GM12892 (cell line): ENCODE measurements at regions not wholly inside any gene's neighbourhood (a gene's known extent, or its start where the extent isn't known, plus 50 kb on each side); places are given as distances from the start of the nearest gene placed in this dataset.

Experiments used
- DNase-seq: peaks from one replicate; pipeline ENCODE4 v3.0.0; 2011; ENCODE audit not compliant: insufficient read length
- FAIRE-seq: peaks from 2 replicates; lab custom pipeline; 2011; peaks lifted over from hg19 to GRCh38; lab: Jason Lieb, UNC
- POLR2A ChIP-seq: IDR thresholded peaks from 2 replicates; pipeline ENCODE4 v1.6.1; 2011; ENCODE audit warnings: low read depth, low read length, control low read depth
- POLR2AphosphoS5 ChIP-seq: IDR thresholded peaks from 2 replicates; pipeline ENCODE4 v1.6.1; 2011; ENCODE audit warnings: low read depth, low read length, control low read depth
- TAF1 ChIP-seq: IDR thresholded peaks from 2 replicates; pipeline ENCODE4 v1.6.1; 2011; ENCODE audit warnings: low read depth, mild to moderate bottlenecking, control low read depth, low read length, borderline replicate concordance

DNA sequence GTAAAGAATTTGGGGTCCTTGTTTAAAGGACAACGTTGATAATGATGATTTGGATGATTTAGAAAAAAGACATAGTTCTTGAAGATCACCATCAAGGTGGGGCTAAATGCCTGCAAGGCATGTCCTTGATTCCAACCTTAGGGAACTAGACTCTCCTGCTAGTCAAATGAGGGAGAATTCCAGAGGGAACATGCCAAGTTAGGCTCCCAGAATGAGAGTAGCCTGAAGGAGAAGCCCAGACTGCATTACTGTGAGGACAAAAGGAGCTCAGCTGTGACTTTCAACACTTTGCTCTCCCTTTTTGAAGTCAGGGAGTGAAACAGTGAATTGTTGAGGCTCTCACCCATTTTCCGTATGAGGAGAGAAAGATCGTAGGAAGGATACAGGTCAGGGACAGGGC is 95.2 kb upstream of the TBX3 start:
- TF ChIP-seq POLR2AphosphoS5, result no peak
- no peak for TF ChIP-seq TAF1
- TF ChIP-seq POLR2A, result no peak
- no peak for FAIRE-seq
- no peak for DNase-seq

DNA sequence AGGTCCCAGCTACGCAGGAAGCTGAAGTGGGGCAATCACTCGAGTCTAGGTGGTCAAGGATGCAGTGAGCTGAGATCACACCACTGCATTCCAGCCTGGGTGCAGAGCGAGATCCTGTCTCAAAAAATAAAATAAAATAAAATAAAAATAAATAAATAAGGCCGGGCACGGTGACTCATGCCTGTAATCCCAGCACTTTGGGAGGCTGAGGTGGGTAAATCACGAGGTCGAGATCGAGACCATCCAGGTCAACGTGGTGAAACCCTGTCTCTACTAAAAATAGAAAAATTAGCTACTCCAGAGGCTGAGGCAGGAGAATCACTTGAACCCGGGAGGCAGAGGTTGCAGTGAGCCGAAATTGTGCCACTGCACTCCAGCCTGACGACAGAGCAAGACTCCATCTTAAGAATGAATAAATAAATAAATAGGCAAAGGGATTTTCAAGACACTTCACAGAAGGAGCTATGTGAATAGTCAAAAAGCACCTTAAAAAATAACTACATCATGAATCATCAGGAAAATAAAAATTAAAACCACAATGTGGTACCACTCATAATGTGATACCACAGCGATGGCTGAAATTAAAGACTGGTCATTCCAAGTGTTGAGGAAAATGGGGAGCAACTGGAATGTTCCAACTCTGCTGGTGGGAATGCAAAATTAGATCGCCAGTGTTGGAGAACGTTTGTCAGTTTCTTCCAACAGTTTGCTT is 92.9 kb upstream of the TBX3 start:
- TF ChIP-seq POLR2AphosphoS5 (no peak), TAF1 (no peak), POLR2A (no peak)
- no peak for DNase-seq
- no peak for FAIRE-seq

DNA sequence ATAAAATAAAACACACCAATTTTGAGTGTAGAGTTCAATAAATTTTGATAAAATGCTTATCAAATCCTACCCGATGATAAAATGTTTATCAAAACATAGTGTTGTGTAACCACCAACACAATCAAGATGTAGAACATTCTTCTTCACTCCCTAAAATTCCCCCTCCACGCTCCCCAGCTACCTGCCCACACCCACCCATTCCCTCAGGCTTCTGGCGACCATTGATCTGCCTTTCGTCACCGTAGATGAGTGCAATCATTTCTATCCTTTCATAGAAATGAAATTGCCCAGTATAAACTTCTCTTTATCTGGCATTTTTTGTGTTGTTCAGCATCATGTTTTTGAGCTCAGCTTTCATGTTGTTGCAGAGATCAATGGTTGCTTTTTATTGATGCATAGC is 90.7 kb upstream of the TBX3 start:
- DNase-seq (no peak), FAIRE-seq (no peak)
- no peak for TF ChIP-seq TAF1
- no peak for TF ChIP-seq POLR2AphosphoS5
- no peak for TF ChIP-seq POLR2A

DNA sequence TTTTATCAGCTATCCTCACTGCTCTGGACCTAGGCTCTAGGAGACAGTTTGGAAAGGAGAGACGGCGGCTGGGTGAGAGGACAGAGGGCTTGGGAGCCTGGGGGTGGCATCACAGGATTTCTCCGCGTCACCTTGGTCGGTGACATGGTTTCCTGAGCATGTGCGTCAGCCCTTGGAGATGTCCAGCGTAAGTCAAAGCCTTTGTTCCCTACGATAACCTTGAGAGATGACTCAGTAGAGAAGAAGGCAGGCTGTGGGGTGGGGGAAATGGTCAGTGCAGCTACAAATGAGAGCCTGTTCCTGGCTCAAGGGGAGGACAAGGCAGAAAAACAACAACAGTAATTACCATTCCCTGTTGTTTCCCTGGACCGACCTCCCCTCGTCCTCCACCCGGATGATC is 90.2 kb upstream of the TBX3 start:
- TF ChIP-seq POLR2A, result no peak
- TF ChIP-seq POLR2AphosphoS5, result no peak
- TF ChIP-seq TAF1, result no peak
- FAIRE-seq, result no peak
- DNase-seq, result no peak

DNA sequence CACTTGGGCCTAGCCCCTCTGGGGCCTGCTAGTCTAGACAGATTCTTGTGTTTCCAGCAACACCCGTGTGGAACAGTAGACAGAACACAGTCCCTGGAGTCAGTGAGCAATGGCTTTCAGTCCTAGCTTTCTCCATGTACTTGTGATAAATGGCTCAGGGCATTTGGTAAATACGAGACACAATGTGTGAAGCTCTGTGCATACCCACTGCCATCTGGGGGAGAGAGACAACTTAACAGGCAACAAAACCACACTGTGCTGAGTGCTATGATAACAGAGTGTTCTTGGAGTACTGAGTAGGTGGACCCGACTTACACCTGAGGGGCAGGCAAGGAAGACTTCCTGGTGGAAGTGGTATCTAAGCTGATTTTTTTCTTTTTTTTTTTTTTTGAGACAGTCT is 86.3 kb upstream of the TBX3 start:
- no peak for DNase-seq
- no peak for FAIRE-seq
- TF ChIP-seq POLR2AphosphoS5 (no peak), TAF1 (no peak), POLR2A (no peak)

DNA sequence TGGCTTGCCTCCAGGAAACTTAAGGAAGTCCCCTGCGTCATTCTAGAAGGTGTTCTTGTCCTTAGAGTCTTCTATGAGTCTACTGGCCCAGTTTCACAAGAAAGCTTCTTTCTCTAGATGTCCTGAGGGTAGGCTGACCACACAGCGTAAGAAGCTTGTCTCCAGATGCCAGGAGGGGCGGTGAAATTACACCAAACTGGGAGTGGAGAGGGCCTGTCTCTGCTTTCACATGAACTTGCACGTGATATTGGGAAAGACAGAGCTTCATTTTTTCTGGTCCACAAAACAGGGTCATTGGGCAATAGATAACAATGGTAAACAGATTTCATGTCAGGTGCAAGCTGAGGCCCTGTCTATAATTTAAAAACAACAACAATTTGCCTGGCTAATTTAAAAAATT is 85.7 kb upstream of the TBX3 start:
- no peak for FAIRE-seq
- no peak for DNase-seq
- no peak for TF ChIP-seq POLR2AphosphoS5
- TF ChIP-seq TAF1, result no peak
- no peak for TF ChIP-seq POLR2A

DNA sequence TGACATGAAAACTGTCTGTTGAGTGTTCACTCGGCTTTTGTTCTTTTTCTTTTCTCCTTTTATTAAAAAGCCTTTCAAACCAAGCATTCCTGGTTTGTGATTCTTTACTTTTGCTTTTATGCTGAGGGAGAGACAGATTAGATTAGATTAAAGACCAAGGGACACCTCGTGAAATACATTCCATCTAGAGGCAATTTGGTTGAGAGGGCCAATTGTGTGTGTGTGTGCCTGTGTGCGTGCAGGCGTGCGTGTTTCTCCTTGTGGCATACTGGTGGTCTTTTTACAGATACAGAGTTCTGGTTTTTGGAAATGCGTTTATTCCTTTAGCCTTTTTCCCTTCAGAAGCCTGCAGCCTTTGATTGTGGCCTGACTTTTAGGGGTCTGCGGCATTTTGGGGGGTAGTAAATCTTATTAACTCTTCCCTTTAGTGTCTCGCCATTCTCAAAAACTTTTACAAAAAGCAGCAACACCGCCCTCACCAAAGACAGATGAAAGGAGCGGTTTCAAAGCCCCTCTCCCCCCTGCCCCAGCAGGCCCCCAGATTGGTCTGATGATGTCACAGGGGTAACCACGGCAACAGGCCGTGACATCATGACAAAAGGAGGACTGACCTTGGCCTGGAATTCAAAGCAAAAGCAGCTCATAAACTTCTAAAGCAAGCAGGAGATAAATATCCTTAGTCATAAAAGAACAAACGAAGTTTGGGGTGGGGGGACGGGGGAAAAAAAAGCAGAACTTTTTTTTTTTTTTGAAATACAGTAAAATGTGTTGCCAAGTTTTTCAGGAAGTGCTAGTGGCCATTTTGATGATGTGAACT is 84.1 kb upstream of the TBX3 start:
- no peak for TF ChIP-seq TAF1
- no peak for TF ChIP-seq POLR2AphosphoS5
- TF ChIP-seq POLR2A, result no peak
- FAIRE-seq (no peak), DNase-seq (no peak)

DNA sequence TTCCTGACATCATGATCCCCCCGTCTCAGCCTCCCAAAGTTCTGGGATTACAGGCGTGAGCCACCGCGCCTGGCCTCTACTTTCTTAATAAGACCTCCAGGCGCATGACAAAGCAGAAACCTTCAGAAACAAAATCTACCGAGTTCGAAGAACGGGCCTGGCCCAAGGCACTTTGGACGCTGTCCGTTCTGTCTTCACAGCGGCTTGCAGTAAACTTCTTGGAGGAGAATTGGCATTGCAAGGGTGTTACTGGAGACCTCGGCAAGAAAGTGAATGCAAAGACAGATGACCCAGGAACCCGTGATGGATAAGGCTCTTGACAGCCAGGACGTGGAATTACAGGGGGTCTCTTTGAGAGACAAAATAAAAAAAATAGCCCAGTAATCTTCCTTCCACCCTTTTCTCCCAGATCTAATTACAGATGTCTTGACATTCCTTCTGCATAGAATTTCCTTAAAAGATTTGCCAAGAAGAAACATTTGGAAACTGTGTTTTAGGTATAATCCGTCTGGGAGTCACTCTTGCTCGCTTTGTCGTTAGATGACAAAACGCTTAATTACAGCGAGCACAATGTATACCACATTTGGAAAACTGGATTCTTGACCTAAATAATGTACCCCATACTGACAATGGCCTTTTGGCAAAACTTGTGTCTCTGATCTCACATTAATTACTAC is 83.2 kb upstream of the TBX3 start:
- DNase-seq (no peak), FAIRE-seq (no peak)
- TF ChIP-seq POLR2AphosphoS5 (no peak), TAF1 (no peak), POLR2A (no peak)

DNA sequence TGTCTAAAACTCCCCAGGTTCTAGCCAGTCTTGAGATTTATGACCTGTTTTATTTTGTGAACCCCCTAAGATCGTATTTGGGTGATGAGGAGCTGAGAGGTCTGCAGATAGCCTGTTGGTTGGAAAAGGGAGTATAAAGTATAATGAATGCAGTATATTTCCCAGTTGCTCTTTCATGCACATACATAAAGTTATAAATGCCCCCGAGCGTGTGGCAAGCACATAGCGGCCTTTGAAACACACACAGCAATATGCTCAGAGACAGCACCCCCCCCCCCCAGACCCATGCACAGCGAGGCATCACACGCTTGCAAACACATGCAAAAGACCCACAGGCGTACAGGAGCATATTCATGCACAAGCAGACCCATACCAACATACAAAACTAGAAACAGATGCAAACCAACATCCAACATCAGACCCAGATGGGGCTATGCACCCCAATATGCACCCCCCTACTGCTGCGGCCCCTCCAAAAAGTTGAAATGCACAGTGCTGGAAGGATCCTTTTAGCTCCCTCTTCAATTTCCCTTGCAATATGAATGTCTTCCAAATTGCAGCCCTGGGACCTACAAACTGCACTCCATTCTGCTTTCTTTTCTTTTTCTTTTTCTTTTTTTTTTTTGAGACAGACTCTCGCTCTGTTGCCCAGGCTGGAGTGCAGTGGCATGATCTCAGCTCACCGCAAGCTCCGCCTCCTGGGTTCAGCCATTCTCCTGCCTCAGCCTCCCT is 82.2 kb upstream of the TBX3 start:
- TF ChIP-seq POLR2A (no peak), POLR2AphosphoS5 (no peak), TAF1 (no peak)
- DNase-seq (no peak), FAIRE-seq (no peak)

DNA sequence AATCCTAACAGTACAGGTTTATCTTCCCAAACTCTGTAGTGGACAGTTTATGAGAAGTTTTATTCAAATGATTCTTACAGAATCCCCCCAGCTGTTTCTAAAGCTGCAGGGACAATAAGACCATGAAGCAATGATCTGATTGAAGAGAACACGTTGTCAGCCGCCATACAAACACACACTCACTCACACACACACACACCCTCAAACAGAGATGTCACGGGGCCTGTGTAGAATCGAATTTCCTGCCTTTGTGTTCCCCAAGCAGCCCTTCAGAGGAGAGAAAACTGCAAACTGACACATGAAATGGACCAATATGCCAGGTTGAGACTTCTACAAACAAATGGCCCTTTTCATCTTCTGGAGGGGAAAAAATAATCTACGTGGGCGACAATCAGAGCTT is 80.5 kb upstream of the TBX3 start:
- DNase-seq (no peak), FAIRE-seq (no peak)
- TF ChIP-seq POLR2AphosphoS5 (no peak), POLR2A (no peak), TAF1 (no peak)

DNA sequence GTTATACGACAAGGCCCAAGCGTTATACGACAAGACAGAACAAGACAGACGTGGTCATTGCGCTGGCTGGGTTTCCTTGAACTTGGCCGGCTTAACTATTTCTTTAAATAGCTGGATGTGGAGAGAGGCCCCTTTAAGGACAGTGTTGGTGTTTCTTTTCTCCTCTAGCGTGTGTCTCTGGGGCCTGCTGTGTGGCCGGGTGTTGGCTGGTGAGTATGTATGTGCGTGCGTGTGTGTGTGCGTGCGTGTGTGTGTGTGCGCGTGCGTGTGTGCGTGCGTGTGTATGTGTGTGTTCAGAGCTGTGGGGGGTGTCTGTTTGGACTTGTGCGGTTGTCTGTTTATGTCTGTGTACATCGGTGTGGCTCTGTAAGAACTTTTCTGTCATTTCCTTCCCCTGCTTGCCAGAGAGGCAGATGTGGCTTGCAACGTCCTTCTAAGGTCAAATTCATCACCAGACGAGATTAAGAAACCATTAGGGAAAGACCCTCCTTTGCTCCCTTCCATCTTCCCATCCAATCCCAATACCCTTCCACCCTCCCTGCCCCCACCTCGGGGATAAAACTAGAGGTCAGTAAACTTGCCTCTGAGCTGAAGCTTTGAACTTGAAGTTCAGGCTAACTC is 78.6 kb upstream of the TBX3 start:
- FAIRE-seq (no peak), DNase-seq (no peak)

More for the DNA sequence above, 78.6 kb upstream of the TBX3 start:
- no peak for TF ChIP-seq TAF1
- TF ChIP-seq POLR2A, result no peak
- TF ChIP-seq POLR2AphosphoS5, result no peak
